ENCODE measurements at regions not wholly inside any gene's neighbourhood (a gene's known extent, or its start where the extent isn't known, plus 50 kb on each side); places are given as distances from the start of the nearest gene placed in this dataset.
"Not testable (repeated sequence)": the region's sequence is repeated elsewhere in the genome, so short reads cannot be mapped to it uniquely, and the experiment has no call there.

DNA sequence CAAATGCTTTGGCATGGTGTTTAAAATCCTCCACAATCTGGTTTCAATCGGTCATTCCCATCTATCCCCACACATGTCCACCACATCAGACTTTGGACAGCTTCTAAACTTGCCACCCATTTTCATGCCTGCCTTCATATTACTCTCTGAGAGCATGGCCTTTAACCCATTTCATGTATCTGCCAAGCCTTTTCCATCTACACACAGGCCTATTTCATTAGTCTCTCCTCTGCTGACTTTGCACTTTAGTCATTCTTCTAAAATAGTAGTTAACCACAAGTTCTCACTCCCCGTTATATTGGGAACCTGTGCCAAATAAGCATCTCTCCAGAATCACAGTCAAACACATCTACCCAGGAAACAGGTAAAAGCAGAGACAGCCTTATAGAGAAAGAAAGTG is 142.2 kb downstream of the MZT1 start:
- no peak for DNase-seq

DNA sequence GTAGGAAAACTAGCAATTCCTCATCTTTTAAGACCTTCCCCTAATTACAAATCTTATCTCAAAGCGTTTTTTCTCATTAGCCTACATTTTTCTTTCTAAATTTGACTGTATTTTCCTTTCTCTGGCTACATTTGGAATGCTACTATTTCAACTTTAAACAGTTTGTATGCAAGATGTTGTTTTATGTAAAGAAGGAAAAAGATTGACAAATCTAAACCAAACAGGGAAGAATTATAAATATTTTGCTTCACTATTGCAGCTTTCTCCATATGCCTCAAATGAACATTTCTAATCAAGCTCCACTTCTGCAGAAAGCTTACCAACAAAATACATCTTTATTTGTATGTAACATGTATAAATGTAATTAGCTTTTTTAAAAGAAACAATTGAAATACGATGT is 156.2 kb downstream of the MZT1 start:
- no peak for DNase-seq

DNA sequence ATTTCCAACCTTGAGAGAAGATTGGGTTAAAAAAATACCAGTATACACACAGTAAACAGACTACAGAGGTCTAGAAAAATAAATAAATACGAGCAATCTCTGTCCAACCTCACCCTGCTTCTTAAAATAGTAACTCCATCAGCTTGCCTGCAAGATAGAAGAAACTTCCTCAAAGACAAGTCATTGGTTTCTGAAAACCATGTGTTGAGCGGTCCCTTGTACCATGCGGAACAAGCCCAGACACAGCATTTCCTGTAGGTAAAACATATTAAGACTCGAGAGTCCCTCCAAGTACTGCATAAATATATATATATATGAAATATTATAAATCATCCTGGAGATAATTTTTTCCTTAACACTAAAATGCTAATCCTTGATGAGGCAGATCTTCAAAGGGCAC is 157.4 kb downstream of the MZT1 start:
- no peak for DNase-seq

DNA sequence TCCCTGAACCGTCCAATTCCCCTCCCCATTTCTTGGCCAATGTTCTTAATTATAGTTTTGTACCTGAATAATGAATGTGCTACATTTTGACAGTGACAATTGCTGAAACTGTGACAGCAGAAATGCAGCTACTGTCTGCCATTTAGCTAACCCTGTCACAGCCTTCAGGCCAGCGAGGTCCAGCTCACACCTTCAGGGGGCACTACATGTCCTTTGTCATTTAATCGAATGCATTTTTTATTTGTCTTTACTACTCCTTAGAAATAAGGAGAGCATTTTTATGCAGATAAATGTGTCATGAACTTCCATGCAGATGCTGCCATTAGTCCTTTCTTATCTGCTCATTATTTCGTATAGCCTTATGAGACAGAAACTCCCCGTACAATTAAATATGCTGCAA is 159.9 kb downstream of the MZT1 start:
- DNase-seq: no peak

DNA sequence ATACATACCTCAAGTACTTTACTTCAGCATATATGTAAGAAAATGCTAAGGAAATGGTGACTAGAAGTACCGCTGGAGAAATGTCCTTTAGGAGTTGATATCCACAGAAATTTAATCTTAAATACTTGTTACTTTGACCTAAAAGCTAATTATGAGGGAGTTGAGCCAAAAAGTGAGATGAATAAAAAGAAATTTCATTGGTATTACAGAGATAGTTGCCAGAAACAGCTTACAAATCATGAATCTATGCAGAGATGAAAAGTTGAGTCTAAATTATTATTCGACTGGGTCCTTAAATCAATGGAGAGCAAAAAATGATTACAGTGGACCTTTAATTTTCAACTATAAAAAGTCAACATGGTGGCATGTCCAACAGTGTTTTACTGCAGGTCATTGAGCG is 160.9 kb downstream of the MZT1 start:
- DNase-seq: no peak

DNA sequence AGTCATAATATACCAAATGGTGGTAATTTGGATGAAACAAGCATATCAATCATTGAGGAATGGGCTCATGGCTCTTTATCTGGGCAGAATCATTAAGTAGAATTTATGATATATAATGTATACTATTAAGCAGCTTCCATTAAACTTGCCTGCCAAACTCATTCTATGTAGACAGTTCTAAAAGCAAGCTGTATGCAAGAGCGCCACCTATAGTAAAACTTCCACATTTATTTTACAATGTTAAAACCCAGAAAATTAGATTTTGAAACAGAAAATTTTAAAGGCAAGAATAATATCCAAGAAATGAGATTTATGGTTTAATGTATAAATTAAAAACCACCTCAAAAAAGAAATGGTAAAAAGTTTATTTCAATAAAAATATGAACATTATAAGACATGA is 161.5 kb downstream of the MZT1 start:
- no peak for DNase-seq

DNA sequence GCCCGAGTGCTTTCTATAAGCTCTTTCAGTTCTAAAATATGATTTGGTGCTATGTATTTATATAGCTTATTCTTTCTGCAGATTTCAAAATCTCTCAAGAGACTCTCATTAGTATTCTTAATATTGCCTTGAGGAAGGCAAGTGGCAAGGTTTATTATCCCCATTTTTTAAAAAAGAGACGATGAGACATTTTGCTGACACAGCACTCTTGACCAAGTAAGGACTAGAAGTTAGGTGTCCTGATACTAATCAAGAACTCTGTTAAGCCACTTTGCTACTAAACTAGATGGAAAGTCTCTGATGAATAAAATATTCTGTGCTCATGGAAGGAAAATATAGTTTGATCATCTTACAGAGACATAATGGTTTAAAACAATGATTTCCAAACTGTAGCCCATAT is 164.7 kb downstream of the MZT1 start:
- no peak for DNase-seq

DNA sequence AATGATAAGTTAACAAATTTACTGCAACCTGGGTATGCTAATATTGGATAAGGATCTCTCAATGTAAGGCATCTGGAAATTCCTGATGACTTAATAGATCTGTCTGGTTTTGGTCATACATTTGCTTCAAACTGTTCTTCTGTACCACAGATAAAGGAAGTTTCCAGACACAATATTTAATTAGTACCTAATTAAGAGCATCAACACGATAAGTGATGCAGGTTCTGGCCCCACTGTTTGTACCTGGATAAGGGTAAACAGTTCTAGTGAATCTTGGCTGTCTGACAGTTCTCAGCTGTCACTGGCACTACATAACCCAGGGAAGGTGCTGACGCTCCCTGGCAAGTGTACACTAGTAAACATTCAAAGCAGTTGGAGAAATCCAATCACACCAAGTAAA is 165.6 kb downstream of the MZT1 start:
- DNase-seq: no peak

DNA sequence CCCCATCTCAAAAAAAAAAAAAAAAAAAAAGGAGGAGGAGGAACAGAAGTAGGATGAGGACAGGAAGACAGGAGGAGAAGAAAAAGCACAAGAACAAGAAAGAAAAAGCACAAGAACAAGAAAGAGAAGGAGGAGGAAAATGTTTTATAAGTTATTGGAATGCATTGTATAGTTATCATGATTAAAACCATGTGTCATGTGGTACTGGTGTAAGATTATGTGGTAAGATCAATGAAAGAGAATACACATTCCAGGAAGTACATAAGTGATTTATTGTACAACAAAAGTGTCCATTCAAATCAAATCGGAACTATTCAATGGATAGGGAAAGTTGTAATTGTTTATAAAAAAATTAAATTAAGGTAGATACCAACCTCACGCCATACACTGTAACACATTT is 167.7 kb downstream of the MZT1 start:
- DNase-seq: no peak

DNA sequence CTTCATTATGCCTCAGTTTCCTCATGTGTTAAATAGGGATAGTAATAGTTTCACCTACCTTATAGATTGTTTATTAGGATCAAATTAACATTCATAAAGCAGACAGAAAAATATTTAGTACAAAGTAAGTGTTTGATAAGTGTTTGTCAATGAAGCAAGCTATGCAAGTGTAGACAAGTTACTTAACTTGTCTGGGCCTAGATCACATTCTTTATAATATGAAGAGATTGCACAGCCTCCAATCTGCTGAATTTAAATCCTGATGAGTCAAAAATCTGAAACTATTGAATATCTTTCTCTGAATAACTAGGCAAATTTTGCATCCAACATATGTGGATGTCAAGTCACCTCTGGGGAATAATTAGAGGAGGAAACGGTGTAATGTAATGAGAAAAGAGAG is 170.5 kb downstream of the MZT1 start:
- no peak for DNase-seq

DNA sequence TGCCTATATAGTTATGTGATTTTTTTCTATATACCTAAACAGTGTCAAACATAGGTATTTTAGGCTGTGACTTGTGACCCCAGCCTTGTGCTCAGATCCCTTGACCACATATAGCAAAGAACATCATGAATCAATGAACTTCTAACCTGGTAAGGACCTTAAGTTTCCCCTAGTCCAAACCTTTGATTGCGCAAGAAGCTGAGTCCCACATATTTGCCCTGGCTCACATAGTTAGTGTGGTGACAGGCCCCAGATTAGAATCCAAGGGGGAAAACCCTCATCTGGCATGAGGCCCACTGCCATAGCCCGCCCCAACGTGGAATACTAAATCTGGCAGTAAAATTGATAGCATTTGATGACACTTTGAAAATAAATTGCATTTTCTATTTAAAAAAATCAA is 171.8 kb downstream of the MZT1 start:
- DNase-seq: no peak

DNA sequence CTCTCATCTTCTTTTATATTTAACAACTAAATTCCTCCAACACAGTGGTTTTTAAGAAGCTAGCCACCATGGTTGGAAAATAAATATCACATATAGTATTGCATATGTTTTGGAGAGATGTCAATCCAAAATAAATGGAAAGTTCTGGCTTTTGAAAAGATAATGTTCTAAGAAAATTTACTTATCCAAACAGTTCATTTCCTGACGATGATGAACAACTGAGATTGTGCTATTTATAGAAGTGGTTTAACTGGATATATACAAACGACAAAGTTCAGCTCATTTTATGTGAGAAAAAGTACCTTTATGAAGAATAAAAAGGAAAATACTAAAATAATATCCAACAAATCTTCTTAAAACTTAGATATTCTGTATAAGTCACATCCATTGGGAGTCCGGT is 174.7 kb downstream of the MZT1 start:
- DNase-seq: no peak

DNA sequence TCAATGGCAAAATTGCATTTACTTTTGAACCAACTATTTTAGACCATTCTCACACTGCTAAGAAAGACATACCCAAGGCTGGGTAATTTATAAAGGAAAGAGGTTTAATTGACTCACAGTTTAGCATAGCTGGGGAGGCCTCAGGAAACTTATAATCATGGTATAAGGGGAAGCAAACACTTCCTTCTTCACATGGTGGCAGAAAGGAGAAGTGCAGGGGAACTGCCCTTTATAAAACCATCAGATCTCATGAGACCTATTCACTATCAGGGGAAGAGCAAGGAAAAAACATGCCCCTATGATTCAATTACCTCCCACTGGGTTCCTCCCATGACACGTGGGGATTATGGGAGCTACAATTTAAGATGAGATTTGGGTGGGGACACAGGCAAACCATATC is 181.5 kb downstream of the MZT1 start:
- DNase-seq: not testable (repeated sequence)

DNA sequence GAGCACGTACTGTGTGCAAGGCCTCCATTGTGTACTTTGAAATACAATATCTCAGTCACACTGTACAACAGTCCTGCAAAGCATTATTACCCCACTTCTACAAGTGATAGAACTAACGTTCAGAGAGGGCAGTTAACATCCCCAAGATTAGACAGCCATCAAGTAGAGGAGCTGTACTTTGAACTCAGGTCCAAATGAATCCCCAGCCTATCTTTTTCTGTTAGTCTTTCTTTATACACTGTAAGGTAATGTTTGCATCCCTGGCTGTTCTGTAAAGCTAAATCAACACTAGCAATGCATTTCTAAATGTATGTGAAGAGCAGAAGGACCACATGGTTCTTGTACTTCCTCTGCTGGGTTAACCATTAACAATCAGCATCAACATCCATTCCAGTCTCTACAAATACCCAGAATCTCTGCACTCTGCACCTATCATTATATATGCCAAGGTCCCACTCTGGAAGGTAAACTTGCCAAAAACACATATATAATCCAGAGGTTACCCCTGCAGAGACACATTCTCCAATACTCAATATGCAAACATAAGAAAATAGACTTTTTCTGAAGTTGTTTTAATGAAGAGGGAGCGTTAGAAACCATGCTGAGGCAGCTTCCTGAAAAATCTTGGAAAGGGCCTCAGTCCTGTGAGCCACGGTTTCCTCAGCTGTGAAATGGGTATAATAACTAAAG is 182.3 kb downstream of the MZT1 start:
- DNase-seq: no peak

DNA sequence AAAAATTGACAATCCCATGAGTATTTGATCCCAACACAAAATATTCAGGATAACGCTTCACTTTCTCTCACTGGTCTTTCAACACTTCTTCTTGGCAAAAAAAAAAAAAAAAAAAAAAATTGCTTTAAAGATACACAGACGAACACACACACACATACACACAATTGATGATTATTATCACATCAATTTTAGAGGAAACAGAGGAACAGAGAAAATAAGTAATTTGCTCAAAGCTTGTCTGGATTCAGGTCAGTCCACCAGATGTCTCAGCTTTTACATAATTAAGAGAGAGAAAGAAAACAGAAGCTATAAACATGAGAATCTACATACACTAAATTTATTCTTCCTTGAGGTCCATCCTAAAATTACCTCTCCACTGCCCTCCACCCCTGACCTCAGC is 183.4 kb downstream of the MZT1 start:
- DNase-seq: no peak

DNA sequence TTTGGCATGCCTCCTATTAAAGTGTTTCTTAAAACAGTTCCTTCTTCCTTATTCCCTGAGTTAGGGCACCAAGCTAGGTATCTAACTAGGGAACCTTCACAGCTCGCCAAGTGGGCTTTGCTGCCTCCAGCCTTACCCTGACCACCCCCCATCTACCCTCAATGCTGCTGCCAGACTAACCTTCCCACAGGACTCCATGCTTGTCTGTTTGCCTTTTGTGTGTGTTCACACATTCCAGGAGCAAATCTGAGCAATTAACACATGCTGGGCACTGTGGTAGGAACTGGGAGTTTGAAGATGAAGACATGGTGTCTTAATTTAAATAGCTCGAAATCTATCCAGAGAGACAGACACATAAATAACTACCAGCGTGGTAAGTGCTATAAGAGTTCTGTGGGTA is 185.2 kb downstream of the MZT1 start:
- no peak for DNase-seq

DNA sequence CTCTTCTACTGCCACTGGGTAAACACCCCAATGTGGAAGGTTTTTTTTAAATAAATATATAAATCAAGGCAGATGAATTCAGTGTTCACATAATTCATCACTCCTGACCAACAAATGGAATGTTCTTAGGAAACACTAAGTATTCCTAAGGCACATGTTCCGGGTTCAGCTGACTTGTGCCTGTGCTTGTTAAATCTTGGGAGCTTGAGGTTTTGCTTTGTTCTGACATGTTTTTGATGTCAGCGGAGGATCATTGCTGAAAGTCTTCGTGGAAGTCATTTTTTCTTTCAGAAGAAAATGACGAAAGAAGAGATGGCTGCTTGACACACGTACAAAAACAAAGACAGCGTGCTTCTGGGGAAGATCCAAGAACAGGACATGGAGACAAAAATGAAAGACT is 185.8 kb downstream of the MZT1 start:
- no peak for DNase-seq

DNA sequence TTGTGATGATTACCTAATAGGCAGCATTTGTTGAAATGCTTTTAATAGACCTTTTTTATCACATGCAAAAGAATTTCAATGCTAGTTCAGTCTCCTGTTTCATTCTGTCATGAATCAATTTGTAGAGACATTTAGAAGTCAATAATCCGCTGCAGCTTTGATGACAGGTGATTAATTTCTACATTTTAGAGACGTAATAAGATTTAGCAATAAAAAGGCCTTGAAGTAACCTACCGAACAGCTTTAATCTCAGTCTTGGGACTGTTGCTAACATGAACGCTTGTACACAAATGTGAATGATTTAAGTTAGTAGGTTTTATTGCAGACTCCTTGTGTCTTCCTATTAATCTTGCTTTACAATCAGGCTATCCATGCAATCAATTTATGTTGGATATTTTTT is 186.5 kb downstream of the MZT1 start:
- no peak for DNase-seq

DNA sequence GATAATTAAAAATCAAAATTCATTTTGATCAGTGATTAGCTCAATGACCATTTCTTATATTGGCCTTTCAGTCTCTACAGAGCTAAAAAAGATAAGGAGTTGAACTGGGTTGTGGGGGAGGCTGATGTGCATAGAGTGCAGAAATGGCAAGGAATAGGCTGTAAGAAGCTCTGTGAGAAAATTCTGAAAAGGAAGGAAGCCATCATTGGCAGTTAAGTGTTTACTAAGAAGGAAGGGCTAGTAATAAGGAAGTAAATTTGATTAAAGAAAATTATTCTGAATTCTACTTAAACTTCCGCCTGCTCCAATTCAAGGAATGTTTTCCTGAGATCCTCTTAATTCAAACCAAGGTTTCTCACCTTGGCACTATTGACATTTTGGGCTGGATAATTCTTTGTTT is 187.5 kb downstream of the MZT1 start:
- DNase-seq: no peak

DNA sequence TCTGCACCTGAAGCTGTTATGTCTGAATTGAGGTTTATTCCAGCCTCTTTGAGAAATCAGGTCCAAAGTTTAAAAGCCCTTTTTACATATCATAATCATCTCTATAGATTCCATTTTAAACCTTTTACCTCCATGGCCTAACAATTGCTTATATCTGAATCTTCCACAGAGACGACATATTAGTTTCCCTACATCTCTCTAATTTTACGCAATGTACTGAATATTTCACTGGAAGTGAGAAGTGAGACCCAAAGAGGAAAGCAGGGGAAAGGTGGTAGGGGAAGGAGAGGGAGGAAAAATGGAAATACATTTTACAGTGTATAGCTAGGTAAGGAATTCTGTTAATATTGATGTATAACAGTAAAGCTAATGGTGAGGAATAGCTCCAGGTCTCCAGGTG is 189.6 kb downstream of the MZT1 start:
- no peak for DNase-seq

DNA sequence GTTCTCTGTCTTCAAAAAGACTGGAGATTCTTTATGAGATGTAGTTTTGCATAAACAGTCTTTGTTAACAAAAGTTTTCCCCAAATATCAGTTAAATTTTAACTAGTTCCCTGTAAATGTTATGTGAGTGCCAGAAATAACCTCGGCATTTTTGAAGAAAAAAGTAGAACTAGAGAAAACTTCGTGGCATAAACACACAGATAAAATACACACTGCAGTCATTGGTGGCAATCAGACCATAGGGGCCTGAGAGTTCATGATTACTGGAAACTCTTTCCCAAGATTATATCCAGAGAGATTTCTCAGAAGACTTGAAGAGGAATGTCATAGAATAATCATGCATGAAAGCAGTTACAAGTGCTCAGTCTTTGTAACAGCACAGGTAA is 190.0 kb downstream of the MZT1 start:
- DNase-seq: no peak

DNA sequence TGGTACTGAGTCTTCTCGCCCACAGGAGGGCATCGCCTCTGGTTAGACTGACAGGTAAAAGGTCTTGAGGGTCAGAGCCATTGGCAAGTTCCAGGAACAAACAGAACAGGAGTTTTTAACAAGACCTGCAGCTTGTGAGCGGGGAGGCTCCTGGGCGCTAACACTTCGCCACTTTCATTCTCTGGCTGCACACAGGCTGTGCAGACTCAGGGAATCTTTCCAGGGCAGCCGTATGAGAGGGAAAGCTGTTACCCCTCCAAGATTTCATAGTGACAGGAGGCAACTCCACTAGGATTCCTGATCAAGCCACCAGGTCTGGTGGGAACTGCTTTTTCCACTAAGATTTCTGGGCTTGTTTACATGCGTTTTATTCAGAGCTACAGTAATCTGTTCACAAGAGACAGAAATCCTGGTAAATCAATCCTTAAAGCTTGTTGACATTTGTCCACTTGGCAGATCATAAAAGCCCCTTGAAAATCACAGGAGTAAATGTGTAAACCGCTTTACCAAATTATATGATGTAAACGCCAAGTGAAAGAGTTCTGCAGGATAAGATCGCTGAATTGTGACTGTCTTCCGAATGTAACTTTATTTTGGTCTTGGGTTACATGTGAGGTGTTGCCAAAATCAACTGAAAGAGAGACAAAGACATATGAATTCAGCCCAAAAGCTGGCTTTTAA is 190.6 kb downstream of the MZT1 start:
- DNase-seq: no peak

DNA sequence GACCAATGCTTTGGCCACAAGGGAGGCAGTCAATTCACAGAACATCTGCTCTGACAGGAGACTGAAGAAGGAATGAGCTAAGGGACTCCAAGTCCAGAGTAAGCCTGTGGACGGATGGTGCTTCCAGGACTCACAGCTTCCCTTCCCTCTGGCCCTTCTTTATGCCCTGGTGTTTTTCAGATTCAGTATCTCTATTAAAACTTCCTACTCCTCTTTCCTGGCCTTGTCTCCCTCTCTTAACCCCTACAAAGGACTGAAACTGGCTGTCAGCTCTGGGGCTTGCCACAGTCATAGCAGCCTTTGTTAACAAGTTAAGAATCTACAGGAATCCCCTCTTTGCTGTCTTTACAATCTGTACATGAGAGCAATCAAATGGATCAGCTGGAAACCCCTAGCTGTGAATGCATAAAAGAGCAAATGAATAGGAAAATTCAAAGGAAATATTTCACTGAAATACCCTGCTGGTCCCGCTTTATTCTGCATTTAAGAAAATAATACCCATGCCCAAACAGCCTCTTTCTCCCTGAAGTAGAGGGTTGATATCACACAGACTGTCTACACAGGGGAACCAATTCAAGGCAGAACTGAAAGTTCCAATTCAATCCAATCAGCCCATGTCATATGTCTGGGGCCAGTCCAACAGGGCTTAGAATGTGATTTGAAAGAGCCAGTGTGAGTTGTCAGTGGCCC is 192.3 kb downstream of the MZT1 start:
- no peak for DNase-seq

DNA sequence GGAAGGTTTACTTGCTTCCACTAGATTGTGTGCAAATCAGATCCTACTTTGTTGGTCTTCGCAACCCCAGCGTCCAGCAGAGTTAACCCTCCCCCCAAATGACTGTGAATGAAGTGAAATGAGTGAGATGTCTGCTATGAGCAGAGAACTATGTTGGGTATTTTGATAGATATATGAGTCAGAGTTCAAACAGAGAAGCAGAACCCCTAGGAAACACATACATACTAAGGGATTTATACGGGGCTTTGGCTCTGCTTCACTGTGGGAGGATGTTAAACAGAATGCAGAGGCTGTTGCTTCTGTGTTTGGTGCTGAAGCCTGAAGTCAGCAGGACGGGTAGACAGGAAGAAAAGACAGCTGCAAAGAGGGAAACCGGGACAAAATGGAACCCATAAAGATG is 197.0 kb downstream of the MZT1 start:
- no peak for DNase-seq

DNA sequence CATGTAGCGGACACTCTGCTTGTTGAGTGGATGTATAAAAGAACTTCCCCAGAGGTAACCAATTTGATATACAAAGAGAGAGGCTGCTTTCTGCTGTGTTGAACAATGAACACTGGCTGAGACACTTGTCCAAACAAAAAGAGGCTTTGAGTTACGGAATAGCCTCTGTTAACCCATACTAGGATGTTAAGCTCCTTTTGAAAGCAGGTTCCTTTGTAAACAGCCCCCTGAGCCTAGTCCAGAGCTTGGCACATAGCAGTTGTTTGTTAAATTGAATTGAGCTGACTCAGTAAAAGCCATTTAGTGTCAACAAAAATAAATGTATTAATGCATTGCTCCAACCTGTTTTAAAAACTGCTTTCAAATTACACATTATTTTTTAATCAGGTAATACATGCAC is 200.1 kb downstream of the MZT1 start:
- no peak for DNase-seq
